ENCODE measurements at regions not wholly inside any gene's neighbourhood (a gene's known extent, or its start where the extent isn't known, plus 50 kb on each side); places are given as distances from the start of the nearest gene placed in this dataset.
"Not testable (repeated sequence)": the region's sequence is repeated elsewhere in the genome, so short reads cannot be mapped to it uniquely, and the experiment has no call there.

DNA sequence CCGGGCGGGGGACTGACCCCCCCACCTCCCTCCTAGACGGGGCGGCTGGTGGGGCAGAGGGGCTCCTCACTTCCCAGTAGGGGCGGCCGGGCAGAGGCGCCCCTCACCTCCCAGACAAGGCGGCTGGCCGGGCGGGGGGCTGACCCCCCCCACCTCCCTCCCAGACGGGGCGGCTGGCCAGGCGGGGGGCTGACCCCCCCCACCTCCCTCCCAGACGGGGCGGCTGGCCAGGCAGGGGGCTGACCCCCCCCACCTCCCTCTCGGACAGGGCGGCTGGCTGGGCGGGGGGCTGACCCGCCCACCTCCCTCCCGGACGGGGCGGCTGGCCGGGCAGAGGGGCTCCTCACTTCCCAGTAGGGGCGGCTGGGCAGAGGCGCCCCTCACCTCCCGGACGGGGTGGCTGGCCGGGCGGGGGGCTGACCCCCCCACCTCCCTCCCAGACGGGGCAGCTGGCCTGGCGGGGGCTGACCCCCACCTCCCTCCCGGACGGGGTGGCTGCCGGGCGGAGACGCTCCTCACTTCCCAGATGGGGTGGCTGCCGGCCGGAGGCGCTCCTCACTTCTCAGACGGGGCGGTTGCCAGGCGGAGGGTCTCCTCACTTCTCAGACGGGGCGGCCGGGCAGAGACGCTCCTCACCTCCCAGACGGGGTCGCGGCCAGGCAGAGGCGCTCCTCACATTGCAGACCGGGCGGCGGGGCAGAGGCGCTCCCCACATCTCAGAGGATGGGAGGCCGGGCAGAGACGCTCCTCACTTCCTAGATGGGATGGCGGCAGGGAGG is 71.4 kb upstream of the LRPPRC start:
- TF ChIP-seq, protein P1, sequence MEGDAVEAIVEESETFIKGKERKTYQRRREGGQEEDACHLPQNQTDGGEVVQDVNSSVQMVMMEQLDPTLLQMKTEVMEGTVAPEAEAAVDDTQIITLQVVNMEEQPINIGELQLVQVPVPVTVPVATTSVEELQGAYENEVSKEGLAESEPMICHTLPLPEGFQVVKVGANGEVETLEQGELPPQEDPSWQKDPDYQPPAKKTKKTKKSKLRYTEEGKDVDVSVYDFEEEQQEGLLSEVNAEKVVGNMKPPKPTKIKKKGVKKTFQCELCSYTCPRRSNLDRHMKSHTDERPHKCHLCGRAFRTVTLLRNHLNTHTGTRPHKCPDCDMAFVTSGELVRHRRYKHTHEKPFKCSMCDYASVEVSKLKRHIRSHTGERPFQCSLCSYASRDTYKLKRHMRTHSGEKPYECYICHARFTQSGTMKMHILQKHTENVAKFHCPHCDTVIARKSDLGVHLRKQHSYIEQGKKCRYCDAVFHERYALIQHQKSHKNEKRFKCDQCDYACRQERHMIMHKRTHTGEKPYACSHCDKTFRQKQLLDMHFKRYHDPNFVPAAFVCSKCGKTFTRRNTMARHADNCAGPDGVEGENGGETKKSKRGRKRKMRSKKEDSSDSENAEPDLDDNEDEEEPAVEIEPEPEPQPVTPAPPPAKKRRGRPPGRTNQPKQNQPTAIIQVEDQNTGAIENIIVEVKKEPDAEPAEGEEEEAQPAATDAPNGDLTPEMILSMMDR (IDR thresholded peaks at IDR 0.05; ENCODE audit: borderline replicate concordance, extremely low read depth, low read length, poor library complexity, severe bottlenecking): not testable (repeated sequence)
- not testable (repeated sequence) for TF ChIP-seq EZH2 (IDR thresholded peaks at IDR 0.05; ENCODE audit: borderline replicate concordance, low read depth, low read length, severe bottlenecking)

Measured in DND-41 (cell line).